ENCODE measurements at regions not wholly inside any gene's neighbourhood (a gene's known extent, or its start where the extent isn't known, plus 50 kb on each side); places are given as distances from the start of the nearest gene placed in this dataset. TPM values are rescaled to one million over a fixed set of nuclear protein-coding genes. Genes with fewer than 3 reads are reported as not detected.

Small RNA genes lying in the stretch of these regions (small RNA-seq; reads per million reads assigned to genes)
- gene RNU6-242P (ENCODE audit: low replicate concordance) = not detected
